HepG2 (cell line): ENCODE measurements at regions not wholly inside any gene's neighbourhood (a gene's known extent, or its start where the extent isn't known, plus 50 kb on each side); places are given as distances from the start of the nearest gene placed in this dataset.

Experiments used
- ATAC-seq: fragments of 200-7000 bp; cut with Tn5 transposase; 3 replicates; pipeline ENCODE4 v1.9.1; 2020; ENCODE audit warnings: mild to moderate bottlenecking, moderate library complexity
- BruUV-seq: library from RNA; stranded (reverse); fragments of 400-500 nt; replicated peaks from 2 replicates; lab custom pipeline; 2021; lab: Mats Ljungman, UMichigan
- CTCF ChIA-PET: fragments of 300-600 bp; formaldehyde crosslinking; extraction: SDS; loops from one replicate; lab custom pipeline; 2021; ENCODE audit warnings: low total read pairs, inconsistent platforms, low intra/inter-chr PET ratio; lab: Yijun Ruan, JAX
- POLR2A ChIA-PET: fragments of 350-600 bp; sonication (Branson Sonifier 250); formaldehyde crosslinking; loops from one replicate; lab custom pipeline; 2020; ENCODE audit warnings: antibody characterized with exemption, inconsistent platforms; lab: Yijun Ruan, JAX
- DNase-seq: peaks from one replicate; pipeline ENCODE4 v3.0.0-alpha.2; 2015; ENCODE audit warnings: low spot score
- FAIRE-seq: peaks from 3 replicates; lab custom pipeline; 2011; peaks lifted over from hg19 to GRCh38; lab: Jason Lieb, UNC
- H2AFZ ChIP-seq: one replicate; pipeline ENCODE4 v1.6.1; 2011; ENCODE audit warnings: low read length, inconsistent platforms
- H3K27ac ChIP-seq: fragments of 300-600 bp; 3 replicates; pipeline ENCODE4 v1.8.0; 2011; ENCODE audit warnings: mixed run types, mild to moderate bottlenecking, mixed read lengths, low read length, inconsistent platforms; ENCODE audit not compliant: insufficient read depth; ENCODE audit errors: extremely low read length
- H3K27me3 ChIP-seq, 2 experiments: fragments of 200-600 bp in 1 of 2; 2 replicates in 1 of 2; 3 replicates in 1 of 2; pipeline versions ENCODE4 v1.6.0 to v1.8.0; 2011; ENCODE audit warnings: low read length in 2 of 2, mild to moderate bottlenecking in 2 of 2, moderate library complexity in 2 of 2, inconsistent platforms in 1 of 2; ENCODE audit not compliant: insufficient read depth in 2 of 2, control insufficient read depth in 1 of 2
- H3K36me3 ChIP-seq, 2 experiments: fragments of 200-600 bp in 1 of 2; replicated peaks in 1 of 2; 2 replicates in 1 of 2; 3 replicates in 1 of 2; pipeline versions ENCODE4 v1.5.1 to v1.8.0; 2011; ENCODE audit warnings: low read length in 2 of 2, inconsistent platforms in 1 of 2; ENCODE audit not compliant: insufficient read depth in 2 of 2, control insufficient read depth in 1 of 2
- H3K4me1 ChIP-seq: 2 replicates; pipeline ENCODE4 v1.5.1; 2012; ENCODE audit warnings: low read length, inconsistent platforms; ENCODE audit not compliant: insufficient read depth
- H3K4me2 ChIP-seq: 2 replicates; pipeline ENCODE4 v1.6.0; 2011; ENCODE audit warnings: low read depth, low read length, inconsistent platforms
- H3K4me3 ChIP-seq, 3 experiments: fragments of 200-600 bp in 1 of 3; sonication (generic), shearing (Covaris generic) in 1 of 3; replicated peaks in 1 of 3; 2 replicates each; pipeline ENCODE4 v1.5.1; 2011 to 2016; ENCODE audit warnings: low read length in 3 of 3, inconsistent platforms in 2 of 3, low read depth in 2 of 3, mild to moderate bottlenecking in 2 of 3, control low read depth in 1 of 3, mixed read lengths in 1 of 3; ENCODE audit not compliant: insufficient read depth in 1 of 3
- H3K79me2 ChIP-seq: one replicate; pipeline ENCODE4 v1.6.1; 2011; ENCODE audit warnings: low read length, inconsistent platforms; ENCODE audit not compliant: insufficient read depth
- H3K9ac ChIP-seq: 2 replicates; pipeline ENCODE4 v1.6.0; 2011; ENCODE audit warnings: mild to moderate bottlenecking, low read depth, low read length, inconsistent platforms; ENCODE audit not compliant: insufficient read depth
- H3K9me3 ChIP-seq: 2 replicates; pipeline ENCODE4 v1.5.1; 2012; ENCODE audit warnings: mild to moderate bottlenecking, low read length
- H4K20me1 ChIP-seq: 2 replicates; pipeline ENCODE4 v1.6.0; 2011; ENCODE audit warnings: inconsistent platforms, mild to moderate bottlenecking, low read length, moderate library complexity; ENCODE audit not compliant: insufficient read depth
- ATF7 ChIP-seq, 2 experiments: fragments of 450-650 bp in 1 of 2; sonication (generic) in 1 of 2; formaldehyde crosslinking in 1 of 2; IDR thresholded peaks; 2 replicates each; pipeline versions ENCODE4 v1.4.0 to v1.6.1; 2016 to 2020; ENCODE audit warnings: antibody characterized with exemption in 1 of 2, mild to moderate bottlenecking in 1 of 2, missing genetic modification reagents in 1 of 2
- ESRRA ChIP-seq: sonication (generic); formaldehyde crosslinking; IDR thresholded peaks from 2 replicates; pipeline ENCODE4 v1.5.1; 2020; ENCODE audit warnings: mild to moderate bottlenecking, low read depth, missing genetic modification reagents
- FOXO1 ChIP-seq: sonication (generic); formaldehyde crosslinking; IDR thresholded peaks from 2 replicates; pipeline ENCODE4 v1.4.0; 2020; ENCODE audit warnings: missing genetic modification reagents
- HIVEP1 ChIP-seq: sonication (generic); formaldehyde crosslinking; IDR thresholded peaks from 2 replicates; pipeline ENCODE4 v1.4.0; 2020; ENCODE audit warnings: mild to moderate bottlenecking, missing genetic modification reagents
- KDM5A ChIP-seq: fragments of 200-600 bp; sonication (generic); IDR thresholded peaks from 2 replicates; pipeline ENCODE4 v1.7.0; 2018; ENCODE audit warnings: antibody characterized with exemption, mild to moderate bottlenecking, low read length, borderline replicate concordance
- MBD4 ChIP-seq: IDR thresholded peaks from 2 replicates; pipeline ENCODE4 v1.6.1; 2012; ENCODE audit warnings: low read length, inconsistent platforms, borderline replicate concordance
- NCOA1 ChIP-seq: sonication (generic); formaldehyde crosslinking; IDR thresholded peaks from 2 replicates; pipeline ENCODE4 v1.9.0; 2021; ENCODE audit warnings: missing genetic modification reagents
- NFKB2 ChIP-seq: sonication (generic); formaldehyde crosslinking; IDR thresholded peaks from 2 replicates; pipeline ENCODE4 v1.4.0; 2020; ENCODE audit warnings: missing genetic modification reagents, borderline replicate concordance
- RFX5 ChIP-seq: IDR thresholded peaks from 2 replicates; pipeline ENCODE4 v1.6.1; 2011; ENCODE audit warnings: low read depth, low read length, improper control_type of control experiment
- ZNF800 ChIP-seq: sonication (generic); formaldehyde crosslinking; IDR thresholded peaks from 2 replicates; pipeline ENCODE4 v1.4.0; 2020; ENCODE audit warnings: missing genetic modification reagents
- WGBS: methylation state at CpG from one replicate; pipeline ENCODE4 v1.1.6; 2017; ENCODE audit warnings: low lambda C conversion rate; 5-methylcytosine and 5-hydroxymethylcytosine counted together
- in situ Hi-C: cut with HindIII; loops from 2 replicates; pipeline ENCODE4 v1.10.0; 2017; ENCODE audit warnings: low pct_unique_long_range_greater_than_20kb; ENCODE audit not compliant: extremely low pct_ligation_motif_present
- intact Hi-C: fragments of 100-400 bp; cut with micrococcal nuclease; formaldehyde crosslinking; loops from one replicate; pipeline ENCODE4 v1.10.0; 2022; ENCODE audit not compliant: unreplicated experiment

GRCh38 chr9:94166976-94167346, 82.7 kb downstream of the PTPDC1 start (continued):
- 0 out of 2 replicates have a peak, but pooled peaks have one; percentile 25 for TF ChIP-seq FOXO1 (CRISPR knock-in tag)
- TF ChIP-seq NFKB2 = 0 out of 2 replicates have a peak, but pooled peaks have one; percentile 28
- no peak for TF ChIP-seq ATF7 (IDR thresholded peaks at IDR 0.05)
- TF ChIP-seq ATF7 (CRISPR knock-in tag; IDR thresholded peaks at IDR 0.05) = no peak

GRCh38 chr9:94167376-94167890, 83.2 kb downstream of the PTPDC1 start:
- peaks cover 56% of the 10 kb centered on the region for H4K20me1 ChIP-seq

More at GRCh38 chr9:94167376-94167890, 83.2 kb downstream of the PTPDC1 start:
- TSS peak; percentile 59 for BruUV-seq
- ChIA-PET CTCF (no interaction called here), POLR2A (no interaction called here)
- Histone ChIP-seq H3K79me2 (peaks cover 56% of the 10 kb centered on the region), H3K4me2 (peak overlapping the region; percentile 70), H2AFZ (no peak overlapping the region), H3K9me3 (no peaks in the 10 kb centered on the region), H3K4me1 (peaks cover 55% of the 10 kb centered on the region), H3K4me3 (peak overlapping the region; percentile 82 to 93 (median 83)), H3K36me3 (no peaks in the 10 kb centered on the region), H3K27me3 (no peaks in the 10 kb centered on the region), H3K27ac (peak overlapping the region; percentile 99), H3K9ac (peak overlapping the region; percentile 91)
- TF ChIP-seq NCOA1 (CRISPR knock-in tag) (0 out of 2 replicates have a peak, but pooled peaks have one; percentile 4), ZNF800 (CRISPR knock-in tag) (no peak), MBD4 (peak; percentile 65; the same call in 1 of the 2 replicates), KDM5A (peak; percentile 66; the same call in 1 of the 2 replicates), RFX5 (no peak), HIVEP1 (CRISPR knock-in tag) (no peak), ESRRA (CRISPR knock-in tag) (0 out of 2 replicates have a peak, but pooled peaks have one; percentile 6)
- intact Hi-C loops = loop anchor here (5.0 kb wide), 1 partner anchor 100 kb away; no protein-coding TSS in a partner anchor
- no peak for DNase-seq
- ATAC-seq = no peak
- WGBS = 1% methylated on average over 5 of the region's 5 CpGs
- no peak for FAIRE-seq
- in situ Hi-C loops = no loop called here
